Parathyroid adenoma (tissue), 2 donors: ENCODE measurements at regions not wholly inside any gene's neighbourhood (a gene's known extent, or its start where the extent isn't known, plus 50 kb on each side); places are given as distances from the start of the nearest gene placed in this dataset.

ENCODE experiments used
- H2AFZ ChIP-seq: fragments of 300-600 bp; sonication (generic); one replicate; pipeline ENCODE4 v1.7.0; 2017; ENCODE audit warnings: antibody characterized with exemption, mild to moderate bottlenecking
- H3K27ac ChIP-seq: fragments of 300-600 bp; sonication (generic); one replicate; pipeline ENCODE4 v1.7.0; 2017
- H3K27me3 ChIP-seq: fragments of 300-600 bp; sonication (generic); one replicate; pipeline ENCODE4 v1.7.0; 2017; ENCODE audit warnings: low read length; ENCODE audit not compliant: control insufficient read depth, insufficient read depth
- H3K36me3 ChIP-seq: fragments of 300-600 bp; sonication (generic); one replicate; pipeline ENCODE4 v1.7.0; 2017; ENCODE audit warnings: low read length; ENCODE audit not compliant: control insufficient read depth, insufficient read depth
- H3K4me1 ChIP-seq: fragments of 300-600 bp; sonication (generic); one replicate; pipeline ENCODE4 v1.7.0; 2017; ENCODE audit warnings: control low read depth
- H3K4me2 ChIP-seq: fragments of 300-600 bp; sonication (generic); one replicate; pipeline ENCODE4 v1.7.0; 2017; ENCODE audit warnings: low read length
- H3K4me3 ChIP-seq: fragments of 300-600 bp; sonication (generic); one replicate; pipeline ENCODE4 v1.7.0; 2017; ENCODE audit warnings: low read depth, low read length
- H3K79me2 ChIP-seq: fragments of 300-600 bp; sonication (generic); one replicate; pipeline ENCODE4 v1.7.0; 2017; ENCODE audit warnings: control low read depth
- H3K9ac ChIP-seq: fragments of 300-600 bp; sonication (generic); one replicate; pipeline ENCODE4 v1.7.0; 2017; ENCODE audit warnings: mild to moderate bottlenecking
- H3K9me3 ChIP-seq: fragments of 300-600 bp; sonication (generic); one replicate; pipeline ENCODE4 v1.7.0; 2017; ENCODE audit warnings: low read length; ENCODE audit not compliant: control insufficient read depth
- TF ChIP-seq, protein P1 (sequence below): fragments of 300-600 bp; sonication (generic); IDR thresholded peaks from one replicate; pipeline ENCODE4 v1.7.0; 2017; ENCODE audit warnings: antibody characterized with exemption, mild to moderate bottlenecking
- donor health status: primary hyperparathyroidism.

DNA sequence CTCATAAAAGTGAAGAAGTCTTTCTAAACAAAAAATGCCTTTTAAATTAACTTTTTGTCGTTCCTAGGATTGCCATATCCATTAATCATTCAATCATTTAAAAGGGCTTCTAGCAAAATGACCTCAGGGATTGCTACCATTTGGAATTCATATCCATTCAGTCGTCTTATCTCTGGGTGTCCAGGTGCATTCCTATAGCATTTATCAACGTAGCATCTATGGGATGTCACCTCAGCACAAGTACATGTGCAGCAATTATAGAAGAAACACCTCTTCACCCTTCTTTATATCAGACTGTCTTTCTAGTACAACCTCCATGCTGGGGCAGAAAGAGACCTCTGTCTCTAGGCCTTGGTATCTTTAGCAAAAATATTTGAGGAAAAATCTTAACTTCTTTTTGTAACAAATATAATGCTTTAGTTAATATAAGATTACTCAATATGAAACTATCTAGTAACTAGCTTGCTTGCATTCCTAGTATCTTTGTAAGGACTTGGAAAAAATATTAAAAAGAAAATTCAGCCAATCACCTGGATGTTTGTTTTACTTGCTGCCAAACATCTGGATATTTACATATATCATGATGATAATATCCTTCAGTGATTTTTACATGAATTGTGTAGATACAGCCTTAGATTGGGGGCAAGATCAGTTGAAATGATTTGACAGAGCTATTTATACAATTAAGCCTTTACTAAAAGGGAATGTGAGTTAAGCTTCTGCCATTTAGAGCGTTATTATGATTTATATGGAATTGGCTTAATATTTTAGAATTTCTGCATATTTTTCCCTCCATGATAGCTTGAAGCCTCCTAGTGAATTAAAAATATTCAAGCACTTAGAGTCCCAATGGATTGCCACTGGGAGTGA is 356.8 kb downstream of the HDGFL1 start:
- H3K4me1 ChIP-seq, result peaks cover 8% of the 10 kb centered on the region
- H3K79me2 ChIP-seq, result no peaks in the 10 kb centered on the region
- H3K27me3 ChIP-seq, result no peaks in the 10 kb centered on the region
- H3K9me3 ChIP-seq, result no peaks in the 10 kb centered on the region
- TF ChIP-seq, protein P1, sequence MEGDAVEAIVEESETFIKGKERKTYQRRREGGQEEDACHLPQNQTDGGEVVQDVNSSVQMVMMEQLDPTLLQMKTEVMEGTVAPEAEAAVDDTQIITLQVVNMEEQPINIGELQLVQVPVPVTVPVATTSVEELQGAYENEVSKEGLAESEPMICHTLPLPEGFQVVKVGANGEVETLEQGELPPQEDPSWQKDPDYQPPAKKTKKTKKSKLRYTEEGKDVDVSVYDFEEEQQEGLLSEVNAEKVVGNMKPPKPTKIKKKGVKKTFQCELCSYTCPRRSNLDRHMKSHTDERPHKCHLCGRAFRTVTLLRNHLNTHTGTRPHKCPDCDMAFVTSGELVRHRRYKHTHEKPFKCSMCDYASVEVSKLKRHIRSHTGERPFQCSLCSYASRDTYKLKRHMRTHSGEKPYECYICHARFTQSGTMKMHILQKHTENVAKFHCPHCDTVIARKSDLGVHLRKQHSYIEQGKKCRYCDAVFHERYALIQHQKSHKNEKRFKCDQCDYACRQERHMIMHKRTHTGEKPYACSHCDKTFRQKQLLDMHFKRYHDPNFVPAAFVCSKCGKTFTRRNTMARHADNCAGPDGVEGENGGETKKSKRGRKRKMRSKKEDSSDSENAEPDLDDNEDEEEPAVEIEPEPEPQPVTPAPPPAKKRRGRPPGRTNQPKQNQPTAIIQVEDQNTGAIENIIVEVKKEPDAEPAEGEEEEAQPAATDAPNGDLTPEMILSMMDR, result no peak
- H2AFZ ChIP-seq, result peak overlapping the region; percentile 60
- H3K4me3 ChIP-seq, result no peak overlapping the region
- H3K27ac ChIP-seq, result no peak overlapping the region
- H3K9ac ChIP-seq, result no peak overlapping the region
- no peaks in the 10 kb centered on the region for H3K36me3 ChIP-seq
- no peak overlapping the region for H3K4me2 ChIP-seq

DNA sequence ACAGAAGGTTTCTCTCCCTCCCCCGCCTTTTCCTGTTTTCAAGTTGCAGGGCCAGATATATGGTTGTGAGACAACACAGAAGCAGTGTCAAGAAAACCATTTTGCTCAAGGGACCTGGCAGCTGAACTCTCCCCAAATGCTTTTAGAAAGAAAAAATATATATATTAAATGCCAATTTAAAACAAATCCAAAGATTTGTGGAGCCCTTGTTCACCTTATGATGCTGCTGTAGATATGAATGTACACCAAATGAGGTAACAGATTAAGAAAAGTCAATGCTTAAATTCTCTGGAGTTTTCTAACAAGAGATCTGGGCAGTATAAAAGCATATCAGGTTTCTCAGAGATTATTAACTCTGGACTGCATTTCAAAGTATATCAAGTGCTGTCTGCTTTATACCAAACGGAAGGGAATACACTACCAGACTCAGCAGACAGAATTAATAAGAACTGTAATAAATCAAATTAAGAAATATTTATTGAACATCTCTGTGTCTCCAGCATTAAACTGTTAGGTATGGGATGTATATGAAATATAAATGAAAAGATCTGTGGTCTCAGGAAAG is 357.5 kb downstream of the HDGFL1 start:
- no peak overlapping the region for H3K9ac ChIP-seq
- no peaks in the 10 kb centered on the region for H3K27me3 ChIP-seq
- H3K79me2 ChIP-seq, result no peaks in the 10 kb centered on the region
- no peaks in the 10 kb centered on the region for H3K36me3 ChIP-seq
- H3K4me3 ChIP-seq, result no peak overlapping the region
- H3K27ac ChIP-seq, result no peak overlapping the region
- no peak overlapping the region for H3K4me2 ChIP-seq
- H2AFZ ChIP-seq, result peak overlapping the region; percentile 8
- H3K9me3 ChIP-seq, result no peaks in the 10 kb centered on the region
- peaks cover 8% of the 10 kb centered on the region for H3K4me1 ChIP-seq
- TF ChIP-seq, protein P1, result no peak

DNA sequence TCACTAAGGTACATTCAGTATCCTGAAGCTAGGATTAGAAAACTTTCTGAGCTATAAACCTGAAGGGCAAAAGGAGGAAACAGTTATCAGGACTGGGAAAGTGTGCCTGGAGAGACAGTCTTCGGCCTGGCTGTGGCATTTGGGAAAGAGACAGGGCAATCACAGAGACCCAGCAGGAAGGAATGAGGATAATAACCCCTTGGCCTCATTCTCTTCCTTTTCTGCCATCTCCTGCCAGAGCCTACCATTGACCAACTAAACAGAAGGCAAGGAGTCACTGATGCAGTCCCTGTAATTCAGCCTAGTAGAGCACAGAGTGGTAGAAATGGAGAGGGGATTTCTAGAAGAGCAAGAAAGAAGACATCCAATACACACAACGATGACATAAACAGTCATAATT is 359.4 kb downstream of the HDGFL1 start:
- H3K9me3 ChIP-seq, result no peaks in the 10 kb centered on the region
- peak overlapping the region; percentile 26 for H2AFZ ChIP-seq
- H3K9ac ChIP-seq, result no peak overlapping the region
- TF ChIP-seq, protein P1, result no peak
- H3K27me3 ChIP-seq, result no peaks in the 10 kb centered on the region
- H3K4me1 ChIP-seq, result peaks cover 8% of the 10 kb centered on the region
- H3K36me3 ChIP-seq, result no peaks in the 10 kb centered on the region
- H3K4me3 ChIP-seq, result no peak overlapping the region
- H3K27ac ChIP-seq, result no peak overlapping the region
- no peak overlapping the region for H3K4me2 ChIP-seq
- no peaks in the 10 kb centered on the region for H3K79me2 ChIP-seq

DNA sequence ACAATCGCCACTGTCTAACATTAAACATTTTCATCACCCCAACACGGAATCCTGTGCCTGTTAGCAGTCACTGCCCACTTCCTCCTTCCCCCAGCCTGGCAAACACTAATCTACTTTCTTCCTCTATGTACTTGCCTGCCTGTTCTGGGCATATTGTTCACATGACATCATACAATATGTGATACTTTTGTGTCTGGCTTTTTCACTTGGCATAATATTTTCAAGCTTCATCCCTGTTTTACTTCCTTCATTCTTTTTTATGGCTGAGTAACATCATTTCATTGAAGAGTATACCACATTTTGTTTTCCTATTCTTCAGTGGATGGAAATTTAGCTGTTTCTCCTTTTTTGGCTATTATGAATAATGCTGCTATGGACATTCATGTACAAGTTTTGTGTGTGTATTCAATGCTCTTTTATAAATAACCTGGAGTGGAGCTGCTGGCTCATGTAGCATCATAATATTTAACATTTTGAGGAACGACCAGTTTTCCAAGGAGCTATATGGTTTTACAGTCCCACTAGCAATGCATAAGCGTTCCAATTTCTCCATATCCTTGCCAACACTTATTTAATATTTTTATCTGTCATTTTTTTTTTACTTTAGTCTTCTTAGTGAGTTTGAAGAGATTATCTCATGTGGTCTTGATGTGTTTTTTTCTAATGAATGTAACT is 360.1 kb downstream of the HDGFL1 start:
- TF ChIP-seq, protein P1, result no peak
- Histone ChIP-seq H3K27ac (no peak overlapping the region), H3K79me2 (no peaks in the 10 kb centered on the region), H3K9me3 (no peaks in the 10 kb centered on the region), H3K4me2 (no peak overlapping the region), H3K4me1 (peaks cover 8% of the 10 kb centered on the region), H3K36me3 (no peaks in the 10 kb centered on the region), H3K9ac (no peak overlapping the region), H3K27me3 (no peaks in the 10 kb centered on the region), H3K4me3 (no peak overlapping the region), H2AFZ (no peak overlapping the region)
